CD8-positive, alpha-beta memory T cell (primary cell): ENCODE measurements at regions not wholly inside any gene's neighbourhood (a gene's known extent, or its start where the extent isn't known, plus 50 kb on each side); places are given as distances from the start of the nearest gene placed in this dataset.

Experiments used
- CTCF ChIA-PET: fragments of 350-600 bp; sonication (Branson Sonifier 250); formaldehyde crosslinking; loops from one replicate; lab custom pipeline; 2021; ENCODE audit warnings: antibody characterized with exemption; lab: Charles Lee
- POLR2A ChIA-PET: fragments of 350-600 bp; sonication (Branson Sonifier 250); formaldehyde crosslinking; loops from one replicate; lab custom pipeline; 2021; ENCODE audit warnings: antibody characterized with exemption; lab: Charles Lee
- DNase-seq, 5 donors: peaks; one replicate each; pipeline versions ENCODE4 v3.0.0 to v3.0.0-alpha.2; 2020 to 2022; ENCODE audit warnings: mixed read lengths in 1 of 5
- H3K27ac ChIP-seq: one replicate; pipeline ENCODE4 v1.7.0; 2013; ENCODE audit warnings: low read depth, mild to moderate bottlenecking, low read length, moderate library complexity
- H3K27me3 ChIP-seq: 2 replicates; pipeline ENCODE4 v1.7.0; 2013; ENCODE audit warnings: low read length, mild to moderate bottlenecking; ENCODE audit not compliant: insufficient read depth, poor library complexity, severe bottlenecking
- H3K36me3 ChIP-seq: 2 replicates; pipeline ENCODE4 v1.7.0; 2013; ENCODE audit warnings: mild to moderate bottlenecking, low read length, moderate library complexity; ENCODE audit not compliant: insufficient read depth
- H3K4me1 ChIP-seq: 2 replicates; pipeline ENCODE4 v1.7.0; 2013; ENCODE audit warnings: mild to moderate bottlenecking, low read length, moderate library complexity; ENCODE audit not compliant: insufficient read depth
- H3K4me3 ChIP-seq: 2 replicates; pipeline ENCODE4 v1.7.0; 2013; ENCODE audit warnings: mild to moderate bottlenecking, low read length
- H3K9me3 ChIP-seq: 2 replicates; pipeline ENCODE4 v1.7.0; 2013; ENCODE audit warnings: mild to moderate bottlenecking, low read length
- H3K27ac Mint-ChIP-seq, 8 donors: one replicate each; pipeline ENCODE4 v1.8.0; 2020 to 2021; ENCODE audit warnings: mixed read lengths in 8 of 8, mild to moderate bottlenecking in 6 of 8, inconsistent platforms in 3 of 8, moderate library complexity in 3 of 8
- H3K27me3 Mint-ChIP-seq, 2 donors: one replicate each; pipeline ENCODE4 v1.8.0; 2020 to 2021; ENCODE audit warnings: mixed read lengths in 2 of 2, mild to moderate bottlenecking in 1 of 2, moderate library complexity in 1 of 2
- H3K36me3 Mint-ChIP-seq, 3 donors: one replicate each; pipeline ENCODE4 v1.8.0; 2020 to 2021; ENCODE audit warnings: mixed read lengths in 3 of 3, inconsistent platforms in 1 of 3, mild to moderate bottlenecking in 1 of 3
- H3K4me1 Mint-ChIP-seq, 3 donors: one replicate each; pipeline ENCODE4 v1.8.0; 2020 to 2021; ENCODE audit warnings: mixed read lengths in 3 of 3, inconsistent platforms in 1 of 3, mild to moderate bottlenecking in 1 of 3
- H3K4me3 Mint-ChIP-seq, 7 donors: one replicate each; pipeline ENCODE4 v1.8.0; 2020 to 2021; ENCODE audit warnings: mixed read lengths in 7 of 7, mild to moderate bottlenecking in 6 of 7, moderate library complexity in 4 of 7, inconsistent platforms in 2 of 7
- H3K9me3 Mint-ChIP-seq, 5 donors: one replicate each; pipeline ENCODE4 v1.8.0; 2020 to 2022; ENCODE audit warnings: mixed read lengths in 5 of 5, mild to moderate bottlenecking in 3 of 5, moderate library complexity in 2 of 5, inconsistent platforms in 1 of 5

GRCh38 chr3:124545891-124546290 is 184.4 kb upstream of the UMPS start:
- H3K27ac Mint-ChIP-seq = no peak overlapping the region
- Histone ChIP-seq H3K4me3 (no peak overlapping the region), H3K36me3 (no peaks in the 10 kb centered on the region), H3K27ac (no peak overlapping the region), H3K4me1 (no peaks in the 10 kb centered on the region), H3K27me3 (no peaks in the 10 kb centered on the region), H3K9me3 (no peaks in the 10 kb centered on the region)
- CTCF ChIA-PET = interaction anchor here (1.0 kb wide), 1 partner anchor 12 kb away, joined by 3 read pairs; no protein-coding TSS in a partner anchor
- H3K27me3 Mint-ChIP-seq = peaks cover 9 to 19% of the 10 kb centered on the region in 2 donors
- POLR2A ChIA-PET = no interaction called here
- no peaks in the 10 kb centered on the region for H3K9me3 Mint-ChIP-seq
- H3K4me3 Mint-ChIP-seq = no peak overlapping the region
- no peaks in the 10 kb centered on the region for H3K36me3 Mint-ChIP-seq
- H3K4me1 Mint-ChIP-seq = no peaks in the 10 kb centered on the region
- no peak for DNase-seq

GRCh38 chr3:124552224-124552623 is 178.0 kb upstream of the UMPS start:
- H3K4me1 ChIP-seq = no peaks in the 10 kb centered on the region
- no peak overlapping the region for H3K27ac Mint-ChIP-seq
- H3K9me3 Mint-ChIP-seq = no peaks in the 10 kb centered on the region
- H3K4me3 Mint-ChIP-seq = no peak overlapping the region
- POLR2A ChIA-PET = no interaction called here
- no peak for DNase-seq
- no peaks in the 10 kb centered on the region for H3K36me3 ChIP-seq
- no peak overlapping the region for H3K27ac ChIP-seq
- CTCF ChIA-PET = interaction anchor here (2.8 kb wide), 1 partner anchor 8 kb away, joined by 20 read pairs; no protein-coding TSS in a partner anchor
- H3K4me1 Mint-ChIP-seq = peaks cover 4 to 8% (median 5%) of the 10 kb centered on the region in 3 donors
- H3K27me3 Mint-ChIP-seq = peaks cover 23 to 49% of the 10 kb centered on the region in 2 donors
- no peaks in the 10 kb centered on the region for H3K9me3 ChIP-seq
- H3K27me3 ChIP-seq = no peaks in the 10 kb centered on the region
- no peaks in the 10 kb centered on the region for H3K36me3 Mint-ChIP-seq
- H3K4me3 ChIP-seq = no peak overlapping the region

- no peaks in the 10 kb centered on the region for H3K36me3 ChIP-seq
- no peak overlapping the region for H3K27ac Mint-ChIP-seq
- H3K4me1 ChIP-seq = no peaks in the 10 kb centered on the region
- CTCF ChIA-PET = interaction anchor here (1.2 kb wide), 1 partner anchor 136 kb away, joined by 3 read pairs; no protein-coding TSS in a partner anchor
- H3K36me3 Mint-ChIP-seq = no peaks in the 10 kb centered on the region
- DNase-seq = no peak
- H3K9me3 Mint-ChIP-seq = no peaks in the 10 kb centered on the region
- POLR2A ChIA-PET = no interaction called here
- H3K27me3 ChIP-seq = no peaks in the 10 kb centered on the region
- H3K4me3 ChIP-seq = no peak overlapping the region
- H3K27ac ChIP-seq = no peak overlapping the region
- no peaks in the 10 kb centered on the region for H3K9me3 ChIP-seq
- H3K27me3 Mint-ChIP-seq = peaks cover 26 to 52% of the 10 kb centered on the region in 2 donors
- no peak overlapping the region for H3K4me3 Mint-ChIP-seq
- H3K4me1 Mint-ChIP-seq = peaks cover 4 to 8% (median 5%) of the 10 kb centered on the region in 3 donors
Observed at GRCh38 chr3:124553178-124553577, 177.1 kb upstream of the UMPS start.

GRCh38 chr3:124556636-124557035 is 173.6 kb upstream of the UMPS start:
- no peaks in the 10 kb centered on the region for H3K9me3 ChIP-seq
- CTCF ChIA-PET = no interaction called here
- peaks cover 24 to 59% of the 10 kb centered on the region in 2 donors for H3K27me3 Mint-ChIP-seq

GRCh38 chr3:124557433-124558232 is 172.6 kb upstream of the UMPS start:
- peaks cover 25 to 59% of the 10 kb centered on the region in 2 donors for H3K27me3 Mint-ChIP-seq
- no peaks in the 10 kb centered on the region for H3K36me3 Mint-ChIP-seq
- POLR2A ChIA-PET = no interaction called here

More at GRCh38 chr3:124556636-124557035, 173.6 kb upstream of the UMPS start:
- no peaks in the 10 kb centered on the region for H3K36me3 Mint-ChIP-seq
- H3K4me1 ChIP-seq = no peaks in the 10 kb centered on the region
- H3K4me1 Mint-ChIP-seq = peaks cover 4 to 8% (median 5%) of the 10 kb centered on the region in 3 donors
- no peaks in the 10 kb centered on the region for H3K9me3 Mint-ChIP-seq
- no peaks in the 10 kb centered on the region for H3K27me3 ChIP-seq
- no peaks in the 10 kb centered on the region for H3K36me3 ChIP-seq
- no peak overlapping the region for H3K4me3 Mint-ChIP-seq
- H3K27ac Mint-ChIP-seq = no peak overlapping the region
- H3K27ac ChIP-seq = no peak overlapping the region
- H3K4me3 ChIP-seq = no peak overlapping the region
- no peak for DNase-seq
- POLR2A ChIA-PET = no interaction called here

GRCh38 chr3:124558991-124559845 is 171.0 kb upstream of the UMPS start:
- no peaks in the 10 kb centered on the region for H3K27me3 ChIP-seq
- H3K27ac ChIP-seq = no peak overlapping the region
- H3K36me3 ChIP-seq = no peaks in the 10 kb centered on the region
- peaks cover 21 to 55% of the 10 kb centered on the region in 2 donors for H3K27me3 Mint-ChIP-seq
- POLR2A ChIA-PET = no interaction called here
- DNase-seq = no peak
- no peaks in the 10 kb centered on the region for H3K9me3 ChIP-seq
- peak overlapping the region in 1 of 7 donors; percentile 20 for H3K4me3 Mint-ChIP-seq
- H3K36me3 Mint-ChIP-seq = no peaks in the 10 kb centered on the region
- H3K4me1 Mint-ChIP-seq = no peaks in the 10 kb centered on the region
- H3K27ac Mint-ChIP-seq = no peak overlapping the region
- no peak overlapping the region for H3K4me3 ChIP-seq
- CTCF ChIA-PET = interaction anchor here (0.6 to 9.4 kb wide), 12 partner anchors 8 to 710 kb away, joined by 3 to 79 read pairs (median 7); no protein-coding TSS in a partner anchor
- H3K9me3 Mint-ChIP-seq = no peaks in the 10 kb centered on the region
- H3K4me1 ChIP-seq = no peaks in the 10 kb centered on the region

More at GRCh38 chr3:124557433-124558232, 172.6 kb upstream of the UMPS start:
- Histone ChIP-seq H3K27ac (no peak overlapping the region), H3K9me3 (no peaks in the 10 kb centered on the region), H3K4me1 (no peaks in the 10 kb centered on the region), H3K36me3 (no peaks in the 10 kb centered on the region), H3K4me3 (no peak overlapping the region), H3K27me3 (no peaks in the 10 kb centered on the region)
- Mint-ChIP-seq H3K27ac (no peak overlapping the region), H3K4me3 (no peak overlapping the region), H3K4me1 (peaks cover 4 to 8% (median 5%) of the 10 kb centered on the region in 3 donors), H3K9me3 (no peaks in the 10 kb centered on the region)
- CTCF ChIA-PET = interaction anchor here (0.5 to 1.1 kb wide), 2 partner anchors 12 to 30 kb away, joined by 3 read pairs; no protein-coding TSS in a partner anchor
- DNase-seq = no peak

GRCh38 chr3:124559846-124560574 is 170.2 kb upstream of the UMPS start:
- H3K36me3 ChIP-seq = no peaks in the 10 kb centered on the region
- no peaks in the 10 kb centered on the region for H3K27me3 ChIP-seq
- H3K27ac Mint-ChIP-seq = no peak overlapping the region
- H3K27ac ChIP-seq = no peak overlapping the region
- no peaks in the 10 kb centered on the region for H3K4me1 ChIP-seq
- H3K4me3 ChIP-seq = no peak overlapping the region
- no peaks in the 10 kb centered on the region for H3K9me3 Mint-ChIP-seq
- ChIA-PET POLR2A (no interaction called here), CTCF (interaction anchor here (0.6 to 9.4 kb wide), 15 partner anchors 9 to 812 kb away, joined by 3 to 79 read pairs (median 4); no protein-coding TSS in a partner anchor)
- no peaks in the 10 kb centered on the region for H3K4me1 Mint-ChIP-seq
- H3K27me3 Mint-ChIP-seq = peaks cover 18 to 47% of the 10 kb centered on the region in 2 donors
- H3K4me3 Mint-ChIP-seq = no peak overlapping the region
- peak in 4 of 5 donors; percentile 10 to 57 (median 27) for DNase-seq
- H3K36me3 Mint-ChIP-seq = no peaks in the 10 kb centered on the region
- H3K9me3 ChIP-seq = no peaks in the 10 kb centered on the region
